Immature natural killer cell (primary cell): ENCODE measurements at regions not wholly inside any gene's neighbourhood (a gene's known extent, or its start where the extent isn't known, plus 50 kb on each side); places are given as distances from the start of the nearest gene placed in this dataset.
"Not testable (repeated sequence)": the region's sequence is repeated elsewhere in the genome, so short reads cannot be mapped to it uniquely, and the experiment has no call there.

Experiments used
- DNase-seq, 3 donors: peaks; one replicate each; pipeline ENCODE4 v3.0.0; 2022; ENCODE audit warnings: mixed read lengths in 1 of 3
- H3K27ac Mint-ChIP-seq, 6 donors: one replicate each; pipeline ENCODE4 v1.8.0; 2020; ENCODE audit warnings: mixed read lengths in 6 of 6, mild to moderate bottlenecking in 5 of 6, inconsistent platforms in 4 of 6, moderate library complexity in 3 of 6
- H3K27me3 Mint-ChIP-seq, 3 donors: one replicate each; pipeline ENCODE4 v1.8.0; 2020 to 2021; ENCODE audit warnings: low read depth in 3 of 3, mild to moderate bottlenecking in 3 of 3, mixed read lengths in 3 of 3, moderate library complexity in 3 of 3, inconsistent platforms in 1 of 3
- H3K36me3 Mint-ChIP-seq, 3 donors: one replicate each; pipeline ENCODE4 v1.8.0; 2020; ENCODE audit warnings: mixed read lengths in 3 of 3, inconsistent platforms in 2 of 3, mild to moderate bottlenecking in 2 of 3
- H3K4me1 Mint-ChIP-seq, 2 donors: one replicate each; pipeline ENCODE4 v1.8.0; 2020; ENCODE audit warnings: inconsistent platforms in 2 of 2, mild to moderate bottlenecking in 2 of 2, mixed read lengths in 2 of 2, moderate library complexity in 1 of 2
- H3K4me3 Mint-ChIP-seq, 5 donors: one replicate each; pipeline ENCODE4 v1.8.0; 2020; ENCODE audit warnings: mild to moderate bottlenecking in 5 of 5, mixed read lengths in 5 of 5, inconsistent platforms in 3 of 5, moderate library complexity in 3 of 5
- H3K9me3 Mint-ChIP-seq, 6 donors: one replicate each; pipeline ENCODE4 v1.8.0; 2020; ENCODE audit warnings: mild to moderate bottlenecking in 6 of 6, mixed read lengths in 6 of 6, inconsistent platforms in 4 of 6, moderate library complexity in 3 of 6

DNA sequence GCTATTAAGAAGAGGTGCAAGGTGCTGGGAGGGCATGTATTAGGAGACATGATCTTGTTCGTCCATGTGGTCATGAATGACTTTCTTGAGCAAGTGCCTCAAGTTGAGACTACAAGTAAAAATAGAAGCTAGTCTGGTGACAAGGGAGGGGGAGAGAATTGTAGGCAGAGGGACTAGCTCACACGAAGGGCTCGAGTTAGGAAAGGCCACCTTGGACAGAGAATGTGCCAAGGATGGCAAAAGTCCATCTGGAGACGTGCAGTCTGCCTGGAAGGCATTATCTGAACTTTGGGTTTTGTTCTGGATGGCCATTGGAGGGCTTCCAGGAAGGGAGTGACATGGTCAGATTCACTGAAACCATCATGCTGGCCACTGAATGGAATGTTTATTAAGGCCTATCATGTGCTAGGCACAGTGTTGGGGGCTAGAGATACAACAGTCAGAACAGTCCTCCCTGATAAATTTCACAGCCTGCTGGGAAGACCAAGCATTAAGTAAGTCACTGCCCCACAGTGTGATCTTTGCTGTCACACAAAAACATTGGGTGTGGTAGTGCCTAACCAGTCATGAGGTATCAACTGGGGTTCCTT, 251.3 kb upstream of the NBPF12 start:
- DNase-seq, H3K27me3 Mint-ChIP-seq, H3K9me3 Mint-ChIP-seq, H3K4me1 Mint-ChIP-seq, H3K36me3 Mint-ChIP-seq, H3K4me3 Mint-ChIP-seq, H3K27ac Mint-ChIP-seq: not testable (repeated sequence)

DNA sequence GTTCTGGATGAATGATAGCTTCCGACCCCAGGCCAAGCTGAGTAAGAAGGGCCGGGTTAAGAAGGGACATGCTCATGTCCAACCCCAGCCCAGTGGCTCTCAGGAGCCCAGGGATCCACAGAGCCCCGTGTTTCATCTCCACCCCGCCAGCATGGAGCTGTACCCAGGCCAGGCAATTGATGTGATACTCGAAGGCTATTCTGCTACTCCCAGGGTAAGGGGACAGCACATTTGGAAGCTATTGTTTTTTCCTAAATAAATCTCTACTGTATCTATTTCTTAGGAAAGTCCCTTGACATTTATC, 255.0 kb upstream of the NBPF12 start:
- H3K9me3 Mint-ChIP-seq, DNase-seq, H3K4me3 Mint-ChIP-seq, H3K36me3 Mint-ChIP-seq, H3K27me3 Mint-ChIP-seq, H3K27ac Mint-ChIP-seq, H3K4me1 Mint-ChIP-seq: not testable (repeated sequence)

- H3K4me1 Mint-ChIP-seq, H3K36me3 Mint-ChIP-seq, H3K27me3 Mint-ChIP-seq: not testable (repeated sequence)
Measured at GRCh38 chr1:146682227-146683125, 255.6 kb upstream of the NBPF12 start.

DNA sequence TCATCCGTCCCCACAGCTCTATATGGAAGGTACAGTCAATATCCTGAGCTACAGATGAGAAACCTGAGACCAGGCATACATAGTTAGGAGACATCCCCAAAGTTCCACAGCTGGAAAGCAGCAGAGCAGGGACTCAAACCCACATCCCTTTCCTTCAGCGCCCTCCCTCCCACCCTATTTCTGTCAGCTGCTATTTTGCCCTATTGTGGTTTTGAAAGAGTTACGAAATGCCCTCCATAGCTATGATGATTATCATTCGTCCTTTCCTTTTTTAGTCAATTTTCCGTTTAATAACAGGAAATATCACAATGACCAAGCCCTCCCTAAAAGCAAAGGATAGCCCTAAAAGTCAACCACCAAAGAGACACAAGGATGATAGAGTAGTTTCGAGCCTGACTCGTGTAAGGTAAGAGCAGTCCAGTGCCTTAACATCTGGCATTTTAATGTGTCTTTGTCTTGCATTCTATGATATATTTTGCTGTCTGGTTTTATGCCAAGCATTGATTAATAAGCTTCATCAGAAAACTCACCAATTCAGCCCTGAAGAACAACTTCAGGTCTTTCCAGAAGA, 264.3 kb upstream of the NBPF12 start:
- not testable (repeated sequence) for DNase-seq, H3K27me3 Mint-ChIP-seq, H3K27ac Mint-ChIP-seq, H3K4me3 Mint-ChIP-seq, H3K4me1 Mint-ChIP-seq, H3K36me3 Mint-ChIP-seq, H3K9me3 Mint-ChIP-seq

More at GRCh38 chr1:146682227-146683125, 255.6 kb upstream of the NBPF12 start:
- not testable (repeated sequence) for H3K27ac Mint-ChIP-seq, H3K9me3 Mint-ChIP-seq, DNase-seq, H3K4me3 Mint-ChIP-seq

- not testable (repeated sequence) for H3K27me3 Mint-ChIP-seq, DNase-seq, H3K9me3 Mint-ChIP-seq, H3K4me3 Mint-ChIP-seq, H3K27ac Mint-ChIP-seq, H3K4me1 Mint-ChIP-seq, H3K36me3 Mint-ChIP-seq
Measured at GRCh38 chr1:146672608-146673007, 265.5 kb upstream of the NBPF12 start.

DNA sequence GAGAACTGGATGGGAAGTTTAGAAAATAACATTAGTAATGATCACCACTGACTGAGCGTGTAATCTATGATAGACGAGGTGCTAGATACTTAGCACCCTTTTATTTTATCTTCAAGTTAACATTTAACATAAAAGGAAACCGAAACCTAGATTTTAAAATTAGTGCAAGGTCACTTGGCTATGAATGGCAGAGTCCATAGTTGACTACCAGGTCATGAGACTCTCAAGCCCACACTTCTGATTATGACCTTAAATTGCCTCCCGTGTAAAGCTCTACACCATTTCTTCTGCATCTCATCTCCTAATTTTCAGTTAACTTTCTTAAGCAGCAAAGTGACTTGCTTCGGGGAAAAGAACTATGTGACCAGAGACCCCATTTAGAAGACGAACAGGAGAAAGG, 266.5 kb upstream of the NBPF12 start:
- not testable (repeated sequence) for H3K4me3 Mint-ChIP-seq, H3K36me3 Mint-ChIP-seq, H3K27ac Mint-ChIP-seq, H3K4me1 Mint-ChIP-seq, H3K27me3 Mint-ChIP-seq, DNase-seq, H3K9me3 Mint-ChIP-seq

GRCh38 chr1:146670832-146671566, 267.1 kb upstream of the NBPF12 start:
- H3K27me3 Mint-ChIP-seq, H3K36me3 Mint-ChIP-seq, DNase-seq, H3K9me3 Mint-ChIP-seq, H3K4me1 Mint-ChIP-seq, H3K4me3 Mint-ChIP-seq, H3K27ac Mint-ChIP-seq: not testable (repeated sequence)

DNA sequence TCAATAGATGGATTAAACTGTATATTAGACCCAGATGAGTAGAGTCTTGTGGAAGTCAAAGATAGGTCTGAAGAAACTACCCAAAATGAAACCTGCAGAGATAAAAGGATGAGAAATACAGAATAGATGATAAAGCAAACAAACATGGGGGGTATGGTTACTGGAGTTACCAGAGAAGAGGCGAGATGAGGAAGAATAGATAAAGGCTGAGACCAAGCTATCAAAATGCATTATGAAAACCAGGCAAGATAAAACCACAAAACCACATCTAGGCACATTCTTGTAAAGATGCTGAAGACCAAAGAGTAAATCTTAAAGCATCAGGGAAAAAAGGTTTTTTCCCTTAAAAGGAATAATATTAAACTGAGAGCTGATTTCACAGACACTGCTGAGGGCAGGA, 271.8 kb upstream of the NBPF12 start:
- not testable (repeated sequence) for H3K27me3 Mint-ChIP-seq, H3K27ac Mint-ChIP-seq, H3K4me3 Mint-ChIP-seq, H3K36me3 Mint-ChIP-seq, DNase-seq, H3K4me1 Mint-ChIP-seq, H3K9me3 Mint-ChIP-seq

- H3K9me3 Mint-ChIP-seq, H3K27me3 Mint-ChIP-seq, H3K4me3 Mint-ChIP-seq, H3K27ac Mint-ChIP-seq, H3K4me1 Mint-ChIP-seq, DNase-seq, H3K36me3 Mint-ChIP-seq: not testable (repeated sequence)
Measured at GRCh38 chr1:146660242-146660641, 277.9 kb upstream of the NBPF12 start.

DNA sequence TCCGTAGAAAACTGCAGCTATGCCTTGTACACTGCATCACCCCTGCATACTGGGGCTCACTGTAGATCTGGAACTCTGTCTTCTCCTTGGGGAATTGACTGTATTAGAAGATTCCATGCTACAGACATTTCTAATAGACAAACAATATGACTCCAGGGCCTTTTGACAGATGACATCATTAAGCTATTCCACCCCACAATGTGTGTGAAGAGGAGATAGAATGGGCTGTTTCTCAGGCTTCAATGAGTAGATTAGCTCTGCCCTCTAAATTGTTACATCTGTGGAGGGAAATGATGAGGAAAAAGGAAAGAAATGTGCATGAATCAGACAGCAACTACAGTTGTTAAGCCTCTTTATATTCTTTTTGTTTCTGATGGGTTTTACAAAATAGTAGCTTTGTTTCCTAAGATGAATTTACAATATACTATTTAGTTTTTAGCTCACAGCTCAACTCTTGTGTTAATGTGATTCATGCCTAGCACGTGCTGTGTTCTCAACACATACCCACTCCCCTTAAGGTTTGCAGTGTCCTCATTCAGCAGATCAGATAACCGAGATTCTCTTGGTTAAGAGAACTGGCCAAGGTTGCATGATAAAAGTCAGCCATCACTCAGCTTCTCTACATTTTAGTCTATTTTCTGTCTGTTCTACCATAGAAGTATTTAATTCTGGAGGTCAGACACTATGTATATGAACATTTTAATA, 281.6 kb upstream of the NBPF12 start:
- not testable (repeated sequence) for H3K4me3 Mint-ChIP-seq, H3K9me3 Mint-ChIP-seq, H3K27me3 Mint-ChIP-seq, H3K36me3 Mint-ChIP-seq, H3K4me1 Mint-ChIP-seq, H3K27ac Mint-ChIP-seq, DNase-seq

GRCh38 chr1:146654763-146655162, 283.4 kb upstream of the NBPF12 start:
- H3K9me3 Mint-ChIP-seq, H3K36me3 Mint-ChIP-seq, H3K4me3 Mint-ChIP-seq, H3K27ac Mint-ChIP-seq, H3K4me1 Mint-ChIP-seq, DNase-seq, H3K27me3 Mint-ChIP-seq: not testable (repeated sequence)

- H3K4me1 Mint-ChIP-seq, H3K4me3 Mint-ChIP-seq, DNase-seq, H3K36me3 Mint-ChIP-seq, H3K27me3 Mint-ChIP-seq, H3K27ac Mint-ChIP-seq, H3K9me3 Mint-ChIP-seq: not testable (repeated sequence)
Measured at GRCh38 chr1:146645978-146646604, 292.0 kb upstream of the NBPF12 start.

DNA sequence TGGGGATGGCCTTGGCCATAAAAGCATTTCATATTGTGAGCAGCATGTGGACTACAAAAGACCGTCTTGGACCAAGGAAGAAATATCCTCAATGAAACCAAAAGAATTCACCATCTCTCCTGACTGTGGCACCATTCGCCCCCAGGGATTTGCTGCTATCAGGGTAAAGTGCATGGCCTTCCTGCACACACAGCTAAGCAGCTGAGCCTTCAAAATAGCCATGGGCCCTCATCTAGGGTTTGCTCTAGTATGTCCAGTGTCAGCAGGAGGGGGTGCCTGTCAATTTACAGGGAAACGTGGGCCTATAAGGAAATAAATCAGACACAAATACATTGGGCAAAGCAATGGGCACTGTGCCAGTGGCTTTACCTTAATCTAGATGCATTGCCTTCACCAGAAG, 296.6 kb upstream of the NBPF12 start:
- not testable (repeated sequence) for H3K9me3 Mint-ChIP-seq, H3K27ac Mint-ChIP-seq, H3K4me3 Mint-ChIP-seq, H3K27me3 Mint-ChIP-seq, H3K36me3 Mint-ChIP-seq, H3K4me1 Mint-ChIP-seq, DNase-seq

DNA sequence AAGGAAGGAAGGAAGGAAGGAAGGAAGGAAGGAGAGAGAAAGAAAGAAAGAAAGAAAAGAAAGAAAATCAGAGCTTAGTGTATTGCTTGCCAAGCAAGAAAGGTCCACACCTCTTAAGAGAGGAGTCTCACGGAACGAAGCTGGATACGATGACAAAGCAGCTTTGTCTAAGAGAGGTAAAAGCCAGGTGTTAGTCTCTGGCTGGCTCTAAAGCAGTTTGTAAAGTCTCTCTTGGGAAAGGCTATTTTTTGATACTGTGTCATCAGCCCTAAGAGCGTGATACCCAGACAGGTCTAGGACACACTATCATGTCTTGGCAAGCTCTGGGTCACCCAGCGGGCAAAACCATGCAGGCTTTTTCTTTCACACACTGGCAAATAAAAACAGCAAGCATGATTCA, 297.5 kb upstream of the NBPF12 start:
- not testable (repeated sequence) for H3K9me3 Mint-ChIP-seq, DNase-seq, H3K36me3 Mint-ChIP-seq, H3K4me3 Mint-ChIP-seq, H3K4me1 Mint-ChIP-seq, H3K27me3 Mint-ChIP-seq, H3K27ac Mint-ChIP-seq
